Body of pancreas (tissue), 4 donors: ENCODE measurements at regions not wholly inside any gene's neighbourhood (a gene's known extent, or its start where the extent isn't known, plus 50 kb on each side); places are given as distances from the start of the nearest gene placed in this dataset.

ENCODE experiments used
- ATAC-seq: fragments of 150-250 bp; one replicate; pipeline ENCODE4 v1.9.1; 2016
- DNase-seq, 4 donors: peaks; one replicate each; pipeline ENCODE4 v3.0.0-alpha.2; 2019
- H3K27ac ChIP-seq, 4 donors: fragments of 200-600 bp; sonication (generic); 1 replicate in 3 of 4; 2 replicates in 1 of 4; pipeline versions ENCODE4 v1.5.1 to v1.6.1; 2016 to 2019; ENCODE audit warnings: mild to moderate bottlenecking in 1 of 4, mixed read lengths in 1 of 4, moderate library complexity in 1 of 4
- H3K27me3 ChIP-seq, 2 donors: fragments of 200-600 bp; sonication (generic); one replicate each; pipeline ENCODE4 v1.6.0; 2016; ENCODE audit warnings: mild to moderate bottlenecking in 1 of 2
- H3K36me3 ChIP-seq, 2 donors: fragments of 200-600 bp; sonication (generic); replicated peaks in 1 of 2; 2 replicates each; pipeline ENCODE4 v1.5.1; 2016; ENCODE audit warnings: low read depth in 2 of 2; ENCODE audit not compliant: insufficient read depth in 1 of 2
- H3K4me1 ChIP-seq: fragments of 200-600 bp; sonication (generic); one replicate; pipeline ENCODE4 v1.6.0; 2016
- H3K4me3 ChIP-seq, 2 donors: fragments of 200-600 bp; sonication (generic); 1 replicate in 1 of 2; 2 replicates in 1 of 2; pipeline ENCODE4 v1.5.1; 2016 to 2019
- H3K9me3 ChIP-seq, 3 donors: fragments of 200-600 bp; sonication (generic); 1 replicate in 2 of 3; 2 replicates in 1 of 3; pipeline ENCODE4 v1.5.1; 2016
- CTCF ChIP-seq, 7 experiments: fragments of 450-650 bp in 4 of 7; fragments of 200-600 bp in 3 of 7; sonication (generic) in 3 of 7; IDR thresholded peaks; one replicate each; pipeline ENCODE4 v1.5.1; 2016 to 2019; ENCODE audit warnings: antibody characterized with exemption in 7 of 7
- POLR2A ChIP-seq, 3 donors: fragments of 450-650 bp; IDR thresholded peaks; one replicate each; pipeline ENCODE4 v1.6.1; 2016; ENCODE audit warnings: antibody characterized with exemption in 3 of 3, mild to moderate bottlenecking in 2 of 3
- whole genome bisulfite sequencing, 2 donors: methylation state at CpG; one replicate each; pipeline ENCODE4 v1.1.5; 2017; 5-methylcytosine and 5-hydroxymethylcytosine counted together
- intact Hi-C: fragments of 100-400 bp; cut with DNase I; formaldehyde crosslinking; loops from one replicate; pipeline ENCODE4 v1.15.1; 2023

GRCh38 chr3:137293086-137293485, 335.3 kb downstream of the IL20RB start:
- WGBS, 2 donors, result 74 to 78% methylated on average over 1 of the region's 1 CpG
- Histone ChIP-seq H3K4me1 (no peaks in the 10 kb centered on the region), H3K36me3 (no peaks in the 10 kb centered on the region), H3K9me3 (no peaks in the 10 kb centered on the region), H3K27me3 (no peaks in the 10 kb centered on the region), H3K4me3 (no peak overlapping the region), H3K27ac (no peak overlapping the region)
- no peak for ATAC-seq
- TF ChIP-seq POLR2A (IDR thresholded peaks at IDR 0.05) (no peak), CTCF (IDR thresholded peaks at IDR 0.05) (no peak)
- DNase-seq, result no peak
- intact Hi-C loops, result no loop called here

GRCh38 chr3:137294139-137294538, 336.4 kb downstream of the IL20RB start:
- Histone ChIP-seq H3K36me3 (no peaks in the 10 kb centered on the region), H3K27me3 (no peaks in the 10 kb centered on the region), H3K27ac (no peak overlapping the region), H3K4me1 (no peaks in the 10 kb centered on the region), H3K9me3 (no peaks in the 10 kb centered on the region), H3K4me3 (no peak overlapping the region)
- DNase-seq (no peak), ATAC-seq (no peak)
- 64 to 68% methylated on average over 5 of the region's 5 CpGs for WGBS, 2 donors
- no peak for TF ChIP-seq CTCF (IDR thresholded peaks at IDR 0.05)
- TF ChIP-seq POLR2A (IDR thresholded peaks at IDR 0.05), result no peak
- intact Hi-C loops, result no loop called here

GRCh38 chr3:137294839-137295238, 337.1 kb downstream of the IL20RB start:
- intact Hi-C loops, result no loop called here

GRCh38 chr3:137295336-137295735, 337.6 kb downstream of the IL20RB start:
- H3K27me3 ChIP-seq, result no peaks in the 10 kb centered on the region
- H3K36me3 ChIP-seq, result no peaks in the 10 kb centered on the region
- intact Hi-C loops, result no loop called here
- no peak overlapping the region for H3K4me3 ChIP-seq
- ATAC-seq (no peak), DNase-seq (no peak)
- H3K9me3 ChIP-seq, result no peaks in the 10 kb centered on the region
- H3K4me1 ChIP-seq, result no peaks in the 10 kb centered on the region
- WGBS, 2 donors, result 75 to 93% methylated on average over 3 of the region's 3 CpGs
- TF ChIP-seq POLR2A (IDR thresholded peaks at IDR 0.05) (no peak), CTCF (IDR thresholded peaks at IDR 0.05) (no peak)
- H3K27ac ChIP-seq, result no peak overlapping the region

More at GRCh38 chr3:137294839-137295238, 337.1 kb downstream of the IL20RB start:
- Histone ChIP-seq H3K36me3 (no peaks in the 10 kb centered on the region), H3K27me3 (no peaks in the 10 kb centered on the region), H3K4me3 (no peak overlapping the region), H3K27ac (no peak overlapping the region), H3K4me1 (no peaks in the 10 kb centered on the region), H3K9me3 (no peaks in the 10 kb centered on the region)
- no peak for ATAC-seq
- DNase-seq, result no peak
- no peak for TF ChIP-seq POLR2A (IDR thresholded peaks at IDR 0.05)
- no peak for TF ChIP-seq CTCF (IDR thresholded peaks at IDR 0.05)
- WGBS, 2 donors, result 30 to 33% methylated on average over 1 of the region's 1 CpG

- no peak overlapping the region for H3K27ac ChIP-seq
- intact Hi-C loops, result no loop called here
- H3K9me3 ChIP-seq, result no peaks in the 10 kb centered on the region
- no peak for TF ChIP-seq POLR2A (IDR thresholded peaks at IDR 0.05)
- TF ChIP-seq CTCF (IDR thresholded peaks at IDR 0.05), result no peak
- ATAC-seq, result no peak
- no peaks in the 10 kb centered on the region for H3K27me3 ChIP-seq
- H3K4me3 ChIP-seq, result no peak overlapping the region
- no peaks in the 10 kb centered on the region for H3K36me3 ChIP-seq
- H3K4me1 ChIP-seq, result no peaks in the 10 kb centered on the region
- 40 to 52% methylated on average over 2 of the region's 2 CpGs for WGBS, 2 donors
- no peak for DNase-seq
These were observed 338.3 kb downstream of the IL20RB start for GRCh38 chr3:137296116-137296515.
